ENCODE measurements at regions not wholly inside any gene's neighbourhood (a gene's known extent, or its start where the extent isn't known, plus 50 kb on each side); places are given as distances from the start of the nearest gene placed in this dataset.
"Not testable (repeated sequence)": the region's sequence is repeated elsewhere in the genome, so short reads cannot be mapped to it uniquely, and the experiment has no call there.

- Histone ChIP-seq H3K9ac (ENCODE audit: low read length) (no peak overlapping the region), H3K27ac (ENCODE audit: low read depth, low read length) (no peak overlapping the region), H3K4me3 (ENCODE audit: low read length) (no peak overlapping the region), H3K36me3 (ENCODE audit: control insufficient read depth, insufficient read depth, low read length) (no peaks in the 10 kb centered on the region), H3K4me1 (ENCODE audit: control insufficient read depth, insufficient read depth, low read length) (peaks cover under 1% of the 10 kb centered on the region), H3K27me3 (ENCODE audit: control insufficient read depth, insufficient read depth, low read length) (no peaks in the 10 kb centered on the region)
These were observed 173.6 kb downstream of the IRF8 start for GRCh38 chr16:86072328-86073102.

- no peak overlapping the region for H3K4me3 ChIP-seq (ENCODE audit: low read length)
These were observed 174.2 kb downstream of the IRF8 start for GRCh38 chr16:86073103-86073625.

GRCh38 chr16:86073763-86074493 lies 175.0 kb downstream of the IRF8 start:
- Histone ChIP-seq H3K27ac (ENCODE audit: low read depth, low read length) (no peak overlapping the region), H3K27me3 (ENCODE audit: control insufficient read depth, insufficient read depth, low read length) (no peaks in the 10 kb centered on the region), H3K36me3 (ENCODE audit: control insufficient read depth, insufficient read depth, low read length) (no peaks in the 10 kb centered on the region), H3K9ac (ENCODE audit: low read length) (no peak overlapping the region), H3K4me3 (ENCODE audit: low read length) (no peak overlapping the region), H3K4me1 (ENCODE audit: control insufficient read depth, insufficient read depth, low read length) (peaks cover 7% of the 10 kb centered on the region)

More at GRCh38 chr16:86073103-86073625, 174.2 kb downstream of the IRF8 start:
- no peaks in the 10 kb centered on the region for H3K36me3 ChIP-seq (ENCODE audit: control insufficient read depth, insufficient read depth, low read length)
- H3K27ac ChIP-seq (ENCODE audit: low read depth, low read length): no peak overlapping the region
- H3K27me3 ChIP-seq (ENCODE audit: control insufficient read depth, insufficient read depth, low read length): no peaks in the 10 kb centered on the region
- H3K4me1 ChIP-seq (ENCODE audit: control insufficient read depth, insufficient read depth, low read length): peaks cover 7% of the 10 kb centered on the region
- H3K9ac ChIP-seq (ENCODE audit: low read length): no peak overlapping the region

- Histone ChIP-seq H3K27me3 (ENCODE audit: control insufficient read depth, insufficient read depth, low read length) (no peaks in the 10 kb centered on the region), H3K27ac (ENCODE audit: low read depth, low read length) (no peak overlapping the region), H3K36me3 (ENCODE audit: control insufficient read depth, insufficient read depth, low read length) (no peaks in the 10 kb centered on the region), H3K9ac (ENCODE audit: low read length) (no peak overlapping the region), H3K4me1 (ENCODE audit: control insufficient read depth, insufficient read depth, low read length) (peaks cover 7% of the 10 kb centered on the region), H3K4me3 (ENCODE audit: low read length) (no peak overlapping the region)
These were observed 175.9 kb downstream of the IRF8 start for GRCh38 chr16:86074651-86075487.

GRCh38 chr16:86075488-86075785 lies 176.5 kb downstream of the IRF8 start:
- Histone ChIP-seq H3K4me3 (ENCODE audit: low read length) (no peak overlapping the region), H3K36me3 (ENCODE audit: control insufficient read depth, insufficient read depth, low read length) (no peaks in the 10 kb centered on the region), H3K9ac (ENCODE audit: low read length) (no peak overlapping the region), H3K27ac (ENCODE audit: low read depth, low read length) (no peak overlapping the region), H3K27me3 (ENCODE audit: control insufficient read depth, insufficient read depth, low read length) (no peaks in the 10 kb centered on the region), H3K4me1 (ENCODE audit: control insufficient read depth, insufficient read depth, low read length) (peaks cover 7% of the 10 kb centered on the region)

GRCh38 chr16:86075839-86076440 lies 177.0 kb downstream of the IRF8 start:
- H3K27ac ChIP-seq (ENCODE audit: low read depth, low read length): no peak overlapping the region
- no peaks in the 10 kb centered on the region for H3K27me3 ChIP-seq (ENCODE audit: control insufficient read depth, insufficient read depth, low read length)
- H3K4me3 ChIP-seq (ENCODE audit: low read length): no peak overlapping the region
- no peak overlapping the region for H3K9ac ChIP-seq (ENCODE audit: low read length)
- H3K36me3 ChIP-seq (ENCODE audit: control insufficient read depth, insufficient read depth, low read length): no peaks in the 10 kb centered on the region
- H3K4me1 ChIP-seq (ENCODE audit: control insufficient read depth, insufficient read depth, low read length): peaks cover 7% of the 10 kb centered on the region

GRCh38 chr16:86076606-86077005 lies 177.6 kb downstream of the IRF8 start:
- no peak overlapping the region for H3K27ac ChIP-seq (ENCODE audit: low read depth, low read length)
- no peak overlapping the region for H3K4me3 ChIP-seq (ENCODE audit: low read length)
- peaks cover 7% of the 10 kb centered on the region for H3K4me1 ChIP-seq (ENCODE audit: control insufficient read depth, insufficient read depth, low read length)
- H3K9ac ChIP-seq (ENCODE audit: low read length): no peak overlapping the region
- no peaks in the 10 kb centered on the region for H3K27me3 ChIP-seq (ENCODE audit: control insufficient read depth, insufficient read depth, low read length)
- no peaks in the 10 kb centered on the region for H3K36me3 ChIP-seq (ENCODE audit: control insufficient read depth, insufficient read depth, low read length)

GRCh38 chr16:86077243-86077940 lies 178.4 kb downstream of the IRF8 start:
- Histone ChIP-seq H3K9ac (ENCODE audit: low read length) (no peak overlapping the region), H3K27me3 (ENCODE audit: control insufficient read depth, insufficient read depth, low read length) (no peaks in the 10 kb centered on the region), H3K36me3 (ENCODE audit: control insufficient read depth, insufficient read depth, low read length) (no peaks in the 10 kb centered on the region), H3K27ac (ENCODE audit: low read depth, low read length) (peak overlapping the region; percentile 87), H3K4me3 (ENCODE audit: low read length) (no peak overlapping the region), H3K4me1 (ENCODE audit: control insufficient read depth, insufficient read depth, low read length) (peaks cover 7% of the 10 kb centered on the region)

GRCh38 chr16:86078121-86078600 lies 179.2 kb downstream of the IRF8 start:
- peaks cover 7% of the 10 kb centered on the region for H3K4me1 ChIP-seq (ENCODE audit: control insufficient read depth, insufficient read depth, low read length)
- H3K4me3 ChIP-seq (ENCODE audit: low read length): no peak overlapping the region
- H3K9ac ChIP-seq (ENCODE audit: low read length): no peak overlapping the region
- H3K27ac ChIP-seq (ENCODE audit: low read depth, low read length): peak overlapping the region; percentile 87
- H3K27me3 ChIP-seq (ENCODE audit: control insufficient read depth, insufficient read depth, low read length): no peaks in the 10 kb centered on the region
- no peaks in the 10 kb centered on the region for H3K36me3 ChIP-seq (ENCODE audit: control insufficient read depth, insufficient read depth, low read length)

GRCh38 chr16:86078711-86079110 lies 179.7 kb downstream of the IRF8 start:
- not testable (repeated sequence) for H3K36me3 ChIP-seq (ENCODE audit: control insufficient read depth, insufficient read depth, low read length); H3K9ac ChIP-seq (ENCODE audit: low read length); H3K4me3 ChIP-seq (ENCODE audit: low read length); H3K4me1 ChIP-seq (ENCODE audit: control insufficient read depth, insufficient read depth, low read length); H3K27me3 ChIP-seq (ENCODE audit: control insufficient read depth, insufficient read depth, low read length)
- peak overlapping the region; percentile 87 for H3K27ac ChIP-seq (ENCODE audit: low read depth, low read length)

GRCh38 chr16:86079255-86079885 lies 180.4 kb downstream of the IRF8 start:
- Histone ChIP-seq H3K4me3 (ENCODE audit: low read length) (no peak overlapping the region), H3K27me3 (ENCODE audit: control insufficient read depth, insufficient read depth, low read length) (no peaks in the 10 kb centered on the region), H3K4me1 (ENCODE audit: control insufficient read depth, insufficient read depth, low read length) (peaks cover 7% of the 10 kb centered on the region), H3K9ac (ENCODE audit: low read length) (no peak overlapping the region), H3K27ac (ENCODE audit: low read depth, low read length) (no peak overlapping the region), H3K36me3 (ENCODE audit: control insufficient read depth, insufficient read depth, low read length) (no peaks in the 10 kb centered on the region)

Measured in rectal smooth muscle tissue (tissue), 1 donor.